ENCODE measurements at regions not wholly inside any gene's neighbourhood (a gene's known extent, or its start where the extent isn't known, plus 50 kb on each side); places are given as distances from the start of the nearest gene placed in this dataset.

GRCh38 chr2:149828520-149829210 lies 241.1 kb upstream of the MMADHC start:
- no peak overlapping the region for H3K9ac ChIP-seq
- no peak for DNase-seq
- no peaks in the 10 kb centered on the region for H3K27me3 ChIP-seq (ENCODE audit: insufficient read depth)
- TF ChIP-seq RFX5 (IDR thresholded peaks at IDR 0.05; ENCODE audit: low read length) (no peak), CTCF (IDR thresholded peaks at IDR 0.05) (no peak), RAD21 (IDR thresholded peaks at IDR 0.05; ENCODE audit: low read length) (no peak), POLR2AphosphoS5 (IDR thresholded peaks at IDR 0.05; ENCODE audit: low read depth, low read length) (no peak), NRF1 (IDR thresholded peaks at IDR 0.05; ENCODE audit: low read depth, low read length) (no peak), FOSL2 (IDR thresholded peaks at IDR 0.05; ENCODE audit: borderline replicate concordance, low read depth) (no peak), CHD2 (IDR thresholded peaks at IDR 0.05; ENCODE audit: low read length, partially characterized antibody) (no peak), EP300 (IDR thresholded peaks at IDR 0.05; ENCODE audit: borderline replicate concordance in 1 of 2, low read depth in 1 of 2, low read length in 1 of 2) (no peak), FOXJ3 (CRISPR knock-in tag; IDR thresholded peaks at IDR 0.05) (no peak), EZH2phosphoT487 (IDR thresholded peaks at IDR 0.05; ENCODE audit: borderline replicate concordance, low read depth) (no peak), SMC3 (IDR thresholded peaks at IDR 0.05; ENCODE audit: low read depth, low read length) (no peak), TEAD4 (IDR thresholded peaks at IDR 0.05; ENCODE audit: borderline replicate concordance, insufficient read depth) (no peak), NFIC (IDR thresholded peaks at IDR 0.05; ENCODE audit: borderline replicate concordance) (no peak)
- TF ChIP-seq, protein P1, sequence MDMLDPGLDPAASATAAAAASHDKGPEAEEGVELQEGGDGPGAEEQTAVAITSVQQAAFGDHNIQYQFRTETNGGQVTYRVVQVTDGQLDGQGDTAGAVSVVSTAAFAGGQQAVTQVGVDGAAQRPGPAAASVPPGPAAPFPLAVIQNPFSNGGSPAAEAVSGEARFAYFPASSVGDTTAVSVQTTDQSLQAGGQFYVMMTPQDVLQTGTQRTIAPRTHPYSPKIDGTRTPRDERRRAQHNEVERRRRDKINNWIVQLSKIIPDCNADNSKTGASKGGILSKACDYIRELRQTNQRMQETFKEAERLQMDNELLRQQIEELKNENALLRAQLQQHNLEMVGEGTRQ (IDR thresholded peaks at IDR 0.05; ENCODE audit: borderline replicate concordance, low read depth, low read length): no peak
- TF ChIP-seq, protein P2, sequence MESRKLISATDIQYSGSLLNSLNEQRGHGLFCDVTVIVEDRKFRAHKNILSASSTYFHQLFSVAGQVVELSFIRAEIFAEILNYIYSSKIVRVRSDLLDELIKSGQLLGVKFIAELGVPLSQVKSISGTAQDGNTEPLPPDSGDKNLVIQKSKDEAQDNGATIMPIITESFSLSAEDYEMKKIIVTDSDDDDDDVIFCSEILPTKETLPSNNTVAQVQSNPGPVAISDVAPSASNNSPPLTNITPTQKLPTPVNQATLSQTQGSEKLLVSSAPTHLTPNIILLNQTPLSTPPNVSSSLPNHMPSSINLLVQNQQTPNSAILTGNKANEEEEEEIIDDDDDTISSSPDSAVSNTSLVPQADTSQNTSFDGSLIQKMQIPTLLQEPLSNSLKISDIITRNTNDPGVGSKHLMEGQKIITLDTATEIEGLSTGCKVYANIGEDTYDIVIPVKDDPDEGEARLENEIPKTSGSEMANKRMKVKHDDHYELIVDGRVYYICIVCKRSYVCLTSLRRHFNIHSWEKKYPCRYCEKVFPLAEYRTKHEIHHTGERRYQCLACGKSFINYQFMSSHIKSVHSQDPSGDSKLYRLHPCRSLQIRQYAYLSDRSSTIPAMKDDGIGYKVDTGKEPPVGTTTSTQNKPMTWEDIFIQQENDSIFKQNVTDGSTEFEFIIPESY (IDR thresholded peaks at IDR 0.05; ENCODE audit: borderline replicate concordance, low read depth): no peak
- TF ChIP-seq, protein P3, sequence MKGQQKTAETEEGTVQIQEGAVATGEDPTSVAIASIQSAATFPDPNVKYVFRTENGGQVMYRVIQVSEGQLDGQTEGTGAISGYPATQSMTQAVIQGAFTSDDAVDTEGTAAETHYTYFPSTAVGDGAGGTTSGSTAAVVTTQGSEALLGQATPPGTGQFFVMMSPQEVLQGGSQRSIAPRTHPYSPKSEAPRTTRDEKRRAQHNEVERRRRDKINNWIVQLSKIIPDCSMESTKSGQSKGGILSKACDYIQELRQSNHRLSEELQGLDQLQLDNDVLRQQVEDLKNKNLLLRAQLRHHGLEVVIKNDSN (IDR thresholded peaks at IDR 0.05; ENCODE audit: borderline replicate concordance, low read depth): no peak
- 92% methylated on average over 2 of the region's 2 CpGs for WGBS (ENCODE audit: low lambda C conversion rate)
- ChIA-PET CTCF (no interaction called here), POLR2A (no interaction called here)
- no peaks in the 10 kb centered on the region for H3K79me2 ChIP-seq (ENCODE audit: insufficient read depth)
- no peaks in the 10 kb centered on the region for H3K9me3 ChIP-seq
- H4K20me1 ChIP-seq (ENCODE audit: insufficient read depth): no peaks in the 10 kb centered on the region
- H2AFZ ChIP-seq (ENCODE audit: low read depth): no peak overlapping the region
- H3F3A ChIP-seq (replicated peaks; ENCODE audit: insufficient read depth): no peaks in the 10 kb centered on the region
- no peaks in the 10 kb centered on the region for H3K9me2 ChIP-seq
- no peak overlapping the region for H3K27ac ChIP-seq (ENCODE audit: low read depth in 2 of 2, low read length in 1 of 2)
- peaks cover 0 to 7% of the 10 kb centered on the region in 2 experiments; a peak in 3 of 4 replicates for H3K4me1 ChIP-seq (ENCODE audit: control insufficient read depth in 1 of 2, insufficient read depth in 2 of 2, low read depth in 1 of 2, low read length in 1 of 2)
- H3K4me2 ChIP-seq: no peak overlapping the region
- no peaks in the 10 kb centered on the region for H3K36me3 ChIP-seq (replicated peaks in 1 of 2; ENCODE audit: control insufficient read depth in 1 of 2, insufficient read depth in 2 of 2, low read length in 1 of 2)
- no peak overlapping the region for H3K4me3 ChIP-seq (ENCODE audit: low read depth in 2 of 2, low read length in 1 of 2)
